HG02973 (cell line): ENCODE measurements at regions not wholly inside any gene's neighbourhood (a gene's known extent, or its start where the extent isn't known, plus 50 kb on each side); places are given as distances from the start of the nearest gene placed in this dataset.
"Not testable (repeated sequence)": the region's sequence is repeated elsewhere in the genome, so short reads cannot be mapped to it uniquely, and the experiment has no call there.

ENCODE experiments used
- ATAC-seq: cut with Tn5 transposase; IDR thresholded peaks from one replicate; pipeline ENCODE4 v1.9.1; 2021; ENCODE audit warnings: moderate library complexity; ENCODE audit not compliant: unreplicated experiment

DNA sequence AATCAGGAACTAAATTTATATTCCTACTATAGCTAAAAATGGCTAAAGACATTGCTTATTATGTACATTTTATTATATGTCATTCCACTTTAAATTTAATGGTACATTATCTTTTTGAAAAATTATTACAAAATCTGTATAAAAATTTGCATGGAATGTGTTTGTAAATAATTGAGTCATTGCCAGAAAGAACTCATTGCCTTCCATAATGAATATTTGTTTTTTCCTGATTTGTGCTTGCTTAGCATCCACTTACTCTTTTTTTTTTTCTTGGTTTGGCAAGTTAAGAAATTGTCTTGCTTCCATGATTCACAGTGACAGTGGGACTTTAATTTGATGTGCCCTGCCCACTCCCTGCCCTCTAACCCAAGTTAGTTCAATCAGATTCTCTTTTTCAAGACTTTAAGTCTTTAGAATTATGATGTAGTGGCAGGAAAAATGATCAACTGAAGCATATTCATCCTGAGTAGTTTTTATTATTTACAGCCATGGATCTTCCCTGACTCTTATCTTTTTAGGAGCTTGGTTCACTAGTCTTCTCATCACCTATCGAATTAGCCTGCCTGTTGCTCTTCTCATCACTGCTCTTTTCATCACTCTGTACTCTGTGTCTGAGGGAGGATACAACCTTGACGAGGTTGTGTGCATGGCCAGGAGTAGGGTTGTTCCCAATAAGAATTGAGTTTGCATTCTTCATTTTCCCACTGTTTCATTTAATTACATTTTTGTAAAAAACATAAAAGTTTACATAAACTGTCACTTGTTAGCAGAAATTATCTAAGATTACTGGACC, 442.0 kb downstream of the BTG1 start:
- no peak for ATAC-seq

GRCh38 chr12:91702843-91703425, 442.7 kb downstream of the BTG1 start:
- no peak for ATAC-seq

GRCh38 chr12:91695964-91696363, 449.7 kb downstream of the BTG1 start:
- ATAC-seq: no peak

DNA sequence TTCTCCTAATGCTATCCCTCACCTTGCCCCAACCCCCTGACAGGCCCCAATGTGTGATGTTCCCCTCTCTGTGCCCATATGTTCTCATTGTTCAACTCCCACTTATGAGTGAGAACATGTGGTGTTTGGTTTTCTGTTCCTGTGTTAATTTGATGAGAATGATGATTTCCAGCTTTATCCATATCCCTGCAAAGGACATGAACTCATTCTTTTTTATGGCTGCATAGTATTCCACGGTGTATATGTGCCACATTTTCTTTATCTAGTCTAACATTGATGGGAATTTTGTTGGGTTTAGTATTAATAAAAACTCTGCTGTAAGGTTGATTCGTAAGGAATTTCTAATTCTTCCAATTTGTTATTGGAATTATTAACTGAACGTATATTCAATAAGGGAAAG, 450.2 kb downstream of the BTG1 start:
- not testable (repeated sequence) for ATAC-seq

DNA sequence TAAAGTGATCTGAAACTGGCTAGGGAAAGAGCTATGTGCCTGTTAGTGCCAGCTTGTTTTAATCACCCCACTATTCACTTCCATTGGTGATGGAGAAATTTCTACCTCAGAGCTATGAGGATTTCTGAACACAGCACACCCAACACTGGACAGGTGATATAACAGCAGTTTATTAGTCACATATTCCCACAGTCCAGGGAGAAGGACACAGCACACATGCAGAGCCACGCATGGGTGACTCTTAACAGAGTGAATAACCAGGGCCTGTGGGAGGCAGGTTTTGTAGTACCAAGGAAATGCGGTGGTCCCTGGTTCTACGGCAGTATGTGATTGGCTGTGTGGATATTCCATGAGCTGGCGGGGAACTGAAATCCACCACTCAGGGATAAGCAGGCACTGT, 455.1 kb downstream of the BTG1 start:
- ATAC-seq: no peak

DNA sequence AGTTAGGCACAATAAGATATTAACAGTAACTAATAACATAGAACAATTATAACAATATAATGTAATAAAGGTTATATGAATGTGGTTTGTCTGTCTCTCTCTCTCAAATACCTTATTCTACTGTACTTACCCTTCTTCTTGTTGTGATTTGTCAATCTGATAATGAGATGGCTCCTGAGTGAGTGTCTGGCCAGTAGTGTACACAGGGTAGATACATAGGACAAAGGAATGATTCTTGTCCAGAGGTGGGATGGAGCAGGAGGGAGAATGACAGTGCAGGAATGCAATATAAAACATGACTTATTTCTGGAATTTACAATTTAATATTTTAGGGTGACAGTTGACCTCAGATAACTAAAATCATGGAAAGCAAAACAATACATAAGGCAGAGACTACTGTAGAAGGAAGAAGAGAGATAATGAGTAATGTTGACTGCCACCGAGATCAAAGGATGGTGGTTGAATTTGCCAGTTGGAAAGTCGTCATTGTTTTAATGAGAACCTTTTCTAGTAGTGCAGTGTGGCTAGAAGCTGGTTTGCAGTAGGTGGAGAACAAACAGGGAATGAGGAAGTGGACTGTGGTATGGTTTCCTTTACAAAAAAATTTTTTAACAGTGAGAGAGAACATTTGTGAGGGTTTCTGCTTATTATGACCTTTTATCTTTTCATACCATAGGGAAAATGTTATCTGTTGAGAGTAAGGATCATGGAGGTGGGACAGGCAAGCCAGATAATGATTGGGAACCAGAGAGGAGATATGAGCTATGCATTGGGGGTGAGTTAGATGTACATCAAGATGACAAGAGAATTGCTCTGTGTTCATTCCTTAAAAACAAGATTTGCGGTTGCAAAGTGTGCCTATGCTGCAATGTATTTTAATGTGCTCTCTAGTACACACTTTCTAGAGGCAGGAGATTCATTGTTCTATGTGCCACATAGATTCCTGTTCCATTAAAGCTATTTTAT, 458.3 kb downstream of the BTG1 start:
- no peak for ATAC-seq

DNA sequence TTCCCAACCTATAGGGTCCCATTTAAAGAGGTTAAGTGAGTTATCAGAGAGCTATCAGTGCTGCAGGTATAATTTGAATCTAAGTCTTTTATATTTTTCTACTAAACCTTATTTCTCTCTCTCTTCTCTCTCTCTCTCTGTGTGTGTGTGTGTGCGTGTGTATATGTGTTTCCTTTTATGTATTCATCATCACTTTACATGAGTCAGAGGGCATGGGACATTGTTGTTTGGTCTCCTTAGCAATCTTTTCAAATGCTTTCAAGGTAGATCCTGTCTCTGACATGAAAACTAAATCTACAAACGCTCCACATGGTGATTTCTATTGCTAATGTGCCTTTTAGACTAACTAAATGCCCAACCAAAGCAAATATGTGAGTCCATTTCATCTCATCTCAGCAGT, 459.7 kb downstream of the BTG1 start:
- ATAC-seq: no peak

DNA sequence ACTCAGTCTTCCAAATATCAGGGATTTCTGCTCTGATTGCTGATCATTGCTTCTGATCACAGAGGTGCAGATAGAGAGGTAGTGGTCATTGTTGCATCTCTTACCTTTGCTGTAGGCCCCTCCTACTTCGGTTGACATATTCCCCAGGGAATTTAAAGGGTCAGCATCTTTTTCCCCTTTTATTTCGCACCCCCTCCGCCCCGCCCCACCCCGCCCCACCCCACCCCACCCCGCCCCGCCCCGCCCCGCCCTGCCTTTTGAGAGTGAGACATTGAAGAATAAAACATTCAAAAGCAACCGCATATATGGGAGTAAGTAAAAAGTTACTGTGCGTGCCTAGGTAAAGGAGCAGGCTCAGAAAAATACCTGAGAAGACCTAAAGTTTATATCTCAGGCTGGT, 463.9 kb downstream of the BTG1 start:
- ATAC-seq: no peak

GRCh38 chr12:91680864-91681263, 464.8 kb downstream of the BTG1 start:
- no peak for ATAC-seq

DNA sequence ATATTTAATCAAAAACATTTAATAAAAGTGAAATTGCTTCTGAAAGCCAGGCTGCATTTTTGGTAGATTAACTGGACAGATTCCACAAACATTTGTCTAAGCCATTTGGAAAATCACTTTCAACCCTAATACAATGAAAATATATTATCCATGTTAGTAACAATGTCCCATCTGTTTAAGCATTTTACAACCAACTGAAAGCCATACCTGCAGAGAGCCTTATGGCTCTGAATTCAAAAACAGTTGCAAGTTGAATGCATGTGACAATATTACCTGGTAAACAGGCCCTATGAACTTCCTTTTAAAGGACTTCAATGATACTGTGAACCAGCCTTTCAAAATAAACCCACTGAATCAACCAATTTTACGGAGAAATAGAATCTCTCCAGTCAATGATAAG, 468.1 kb downstream of the BTG1 start:
- ATAC-seq: no peak

DNA sequence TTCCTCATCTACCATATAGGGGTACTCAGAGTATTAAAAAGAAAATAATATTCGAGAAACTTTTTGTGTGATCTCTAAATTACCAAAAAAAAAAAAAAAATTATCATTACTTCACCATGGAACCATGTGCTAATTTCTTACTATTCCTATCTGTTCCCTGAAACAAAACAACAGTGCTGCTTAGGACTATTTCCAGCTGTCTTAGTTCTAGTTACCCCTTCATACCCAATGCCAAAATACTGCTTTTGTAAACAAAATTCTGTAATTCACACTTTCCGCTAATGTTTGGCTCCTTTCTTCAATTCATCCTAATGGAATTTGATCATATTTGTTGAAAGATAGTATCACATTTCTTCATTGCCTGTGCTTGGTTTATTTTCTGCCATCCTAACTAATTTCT, 470.2 kb downstream of the BTG1 start:
- no peak for ATAC-seq

DNA sequence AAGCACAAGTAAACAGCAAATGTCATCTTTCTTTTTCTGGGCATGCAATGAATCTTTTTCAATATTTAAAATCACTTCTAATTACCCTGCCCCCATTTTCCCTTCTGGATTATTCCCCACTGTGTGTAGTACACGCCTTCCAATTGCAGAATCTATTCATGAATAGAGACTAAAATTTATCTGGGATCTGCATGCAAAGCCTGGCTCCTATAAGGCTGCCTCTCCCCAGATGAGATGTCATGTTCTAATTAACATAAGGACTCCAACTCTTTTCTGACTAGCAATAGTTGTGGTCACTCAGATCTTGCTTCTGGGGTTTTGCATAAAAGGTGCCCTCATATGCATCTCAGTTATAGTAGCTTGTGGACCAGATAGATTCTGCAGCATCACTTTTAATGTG, 473.5 kb downstream of the BTG1 start:
- ATAC-seq: no peak

DNA sequence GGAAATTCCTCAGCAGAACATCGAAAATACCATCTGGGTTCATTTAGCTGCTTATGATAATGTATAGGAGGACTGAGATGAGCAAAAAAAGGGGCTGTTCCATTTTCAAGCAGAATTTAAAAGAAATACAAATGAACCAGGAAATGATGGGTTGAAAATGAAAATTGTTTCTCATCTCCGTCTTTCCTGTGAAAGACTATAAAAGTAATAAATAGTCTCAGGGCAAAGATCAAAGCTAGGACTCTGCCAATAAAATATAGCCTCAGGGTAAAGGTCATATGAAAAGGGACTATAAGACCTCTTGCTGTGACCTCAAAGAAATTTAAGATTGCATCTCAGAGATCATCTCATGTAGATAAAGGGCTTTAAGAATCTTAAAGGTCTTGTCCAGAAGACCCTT, 478.0 kb downstream of the BTG1 start:
- no peak for ATAC-seq

DNA sequence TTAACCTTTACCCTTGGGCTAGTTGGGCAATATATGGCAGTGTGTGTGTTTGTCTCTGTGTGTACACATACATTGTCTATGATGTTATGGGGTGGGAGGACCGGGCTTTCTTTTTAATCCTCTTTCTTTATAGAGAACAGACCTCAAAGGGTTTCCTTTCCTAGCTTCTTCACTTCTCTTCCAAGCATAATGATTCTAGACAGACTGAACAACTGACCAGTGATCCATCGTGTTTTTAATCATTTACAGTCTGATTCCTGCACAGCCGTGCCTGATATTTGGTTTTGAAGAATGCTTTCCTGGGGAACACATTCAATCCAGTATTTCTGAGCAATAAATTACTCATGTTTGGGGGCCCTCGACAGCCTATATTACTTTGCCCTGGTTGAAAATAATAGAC, 481.1 kb upstream of the DCN start:
- ATAC-seq: no peak

DNA sequence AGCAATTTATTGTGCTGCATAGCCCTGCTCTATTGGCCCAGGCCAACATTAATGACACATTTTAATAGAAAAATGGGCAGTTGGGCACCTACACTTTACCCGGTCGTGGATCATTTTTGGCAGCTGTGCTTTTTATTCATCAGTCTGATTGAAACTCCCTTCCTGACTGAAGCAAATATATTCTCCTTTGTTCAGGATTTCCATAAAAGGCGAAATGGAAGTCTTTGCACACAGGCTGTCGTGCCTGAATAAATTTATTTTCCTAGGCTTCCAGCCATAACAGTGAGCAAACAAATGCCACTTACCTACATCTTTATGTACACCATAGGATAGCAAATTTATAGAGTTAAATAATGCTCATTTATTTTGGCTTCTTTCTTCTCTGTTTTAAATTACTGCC, 480.7 kb upstream of the DCN start:
- no peak for ATAC-seq

DNA sequence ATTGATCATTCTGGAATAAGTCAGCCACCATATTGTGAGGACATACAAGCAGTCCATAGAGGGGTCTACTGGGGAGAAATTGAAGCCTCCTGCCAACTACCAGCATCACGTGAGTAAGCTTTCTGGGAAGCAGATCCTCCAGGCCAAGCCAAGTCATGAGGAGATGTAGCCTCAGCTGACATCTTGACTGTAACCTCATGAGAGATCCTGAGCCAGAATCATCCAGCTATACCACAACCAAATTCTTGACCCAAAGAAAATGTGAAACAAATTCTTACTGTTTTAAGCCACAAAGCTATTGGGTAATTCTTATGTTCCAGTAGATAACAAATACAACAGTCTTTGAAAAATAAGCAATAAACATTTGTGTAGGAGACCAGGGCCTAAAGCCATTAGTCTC, 479.4 kb upstream of the DCN start:
- ATAC-seq: no peak

DNA sequence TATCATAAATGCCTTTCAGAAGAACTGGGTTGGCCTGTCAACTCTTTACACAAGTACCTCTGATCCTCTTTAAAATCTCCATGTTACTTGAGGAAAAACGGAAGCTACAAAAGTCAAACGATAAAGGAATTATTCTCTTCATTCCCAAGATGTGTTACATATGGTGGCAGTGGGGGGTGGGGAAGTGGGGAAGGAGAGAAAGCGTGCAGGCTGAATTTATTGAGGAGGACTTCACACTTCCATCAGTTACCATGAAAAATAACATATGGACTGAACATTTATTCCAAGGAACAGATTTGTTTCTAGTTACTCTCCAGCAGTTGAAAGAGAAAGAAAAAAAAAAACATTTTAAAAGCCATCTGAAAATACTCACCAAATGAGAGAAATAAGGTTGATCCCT, 474.4 kb upstream of the DCN start:
- no peak for ATAC-seq

DNA sequence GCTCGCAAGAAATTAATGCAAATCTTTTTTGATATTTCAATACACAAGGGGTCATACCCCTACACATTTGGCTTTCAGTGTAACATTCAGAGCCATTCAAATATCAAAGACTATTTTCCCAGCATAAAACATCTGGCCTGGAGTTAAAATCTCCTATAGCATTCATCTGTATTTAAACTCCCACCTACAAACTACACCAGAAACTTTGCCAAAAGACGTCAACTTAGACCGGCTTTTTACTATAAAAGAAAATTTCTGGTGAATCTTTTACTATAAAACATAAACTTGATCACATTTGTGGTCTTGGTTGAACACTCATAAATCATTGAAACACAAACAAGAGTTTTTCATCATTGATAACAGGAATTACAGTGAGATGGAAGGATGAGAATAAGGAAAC, 473.3 kb upstream of the DCN start:
- no peak for ATAC-seq

- no peak for ATAC-seq
These were observed 471.5 kb upstream of the DCN start for GRCh38 chr12:91654087-91654486.

GRCh38 chr12:91651728-91652127, 469.1 kb upstream of the DCN start:
- no peak for ATAC-seq

- ATAC-seq: no peak
These were observed 461.1 kb upstream of the DCN start for GRCh38 chr12:91643763-91644162.

- ATAC-seq: no peak
These were observed 457.4 kb upstream of the DCN start for GRCh38 chr12:91640021-91640420.
